Activated CD8-positive, alpha-beta memory T cell treated with anti-CD3 and anti-CD28 coated beads, Interleukin-2, amount 50 U/mL, for 4 hours (primary cell): ENCODE measurements at regions not wholly inside any gene's neighbourhood (a gene's known extent, or its start where the extent isn't known, plus 50 kb on each side); places are given as distances from the start of the nearest gene placed in this dataset.
A peak's percentile ranks its signal among the peaks of the same experiment; 100 is the strongest.
"Not testable (repeated sequence)": the region's sequence is repeated elsewhere in the genome, so short reads cannot be mapped to it uniquely, and the experiment has no call there.

Experiments used
- DNase-seq: peaks from one replicate; pipeline ENCODE4 v3.0.0-alpha.2; 2020

DNA sequence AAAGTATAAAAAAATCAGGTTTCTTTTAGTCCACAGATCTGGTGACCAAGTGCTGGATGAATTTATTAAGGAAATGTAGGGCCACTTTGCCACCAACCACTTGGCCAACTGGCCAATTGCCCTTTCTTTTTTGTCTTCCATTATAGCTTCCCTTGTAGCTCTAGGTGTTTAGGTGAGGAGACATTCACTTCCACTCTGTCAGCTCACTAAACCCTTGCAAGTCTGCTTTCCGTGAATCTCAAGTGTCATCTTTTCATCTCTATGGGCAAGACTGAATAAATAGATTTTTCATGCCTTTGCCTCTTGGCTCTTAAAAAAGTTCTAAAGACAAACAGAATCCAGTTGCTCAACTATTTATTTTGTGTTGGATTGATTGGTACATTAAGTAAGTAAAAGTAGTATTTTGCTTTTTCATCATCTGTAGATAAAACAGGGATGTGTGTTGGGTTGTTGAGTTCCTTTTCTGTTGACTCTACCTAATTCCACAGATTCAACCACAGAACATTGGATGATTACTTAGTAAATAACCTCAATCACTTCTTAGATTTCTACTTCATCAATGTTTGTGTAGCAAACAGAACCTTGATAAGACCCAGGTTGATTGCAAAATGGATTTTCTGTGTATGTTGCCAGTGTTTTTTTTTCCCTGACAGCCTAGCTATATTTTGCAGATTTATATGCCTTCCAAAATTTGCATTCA is 68.1 kb upstream of the GRXCR1 start:
- no peak for DNase-seq

DNA sequence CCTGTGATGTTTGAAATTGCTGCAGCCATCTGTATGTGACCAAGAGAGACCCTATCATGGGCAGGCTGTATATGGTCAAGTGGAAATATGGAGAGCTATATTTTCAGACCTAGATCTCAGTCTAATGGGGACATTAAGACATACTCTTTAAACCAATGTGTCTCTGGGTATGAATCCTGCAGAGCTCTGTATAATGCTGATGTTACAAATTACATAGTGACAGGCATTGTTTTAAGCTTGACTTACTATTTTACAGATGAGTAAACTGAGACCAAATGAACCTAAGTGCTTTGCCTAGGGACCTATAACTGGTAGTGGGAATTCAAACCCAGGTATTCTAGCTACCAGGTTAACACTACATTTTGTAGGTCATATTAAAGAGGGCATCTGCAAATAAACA is 71.3 kb upstream of the GRXCR1 start:
- no peak for DNase-seq

DNA sequence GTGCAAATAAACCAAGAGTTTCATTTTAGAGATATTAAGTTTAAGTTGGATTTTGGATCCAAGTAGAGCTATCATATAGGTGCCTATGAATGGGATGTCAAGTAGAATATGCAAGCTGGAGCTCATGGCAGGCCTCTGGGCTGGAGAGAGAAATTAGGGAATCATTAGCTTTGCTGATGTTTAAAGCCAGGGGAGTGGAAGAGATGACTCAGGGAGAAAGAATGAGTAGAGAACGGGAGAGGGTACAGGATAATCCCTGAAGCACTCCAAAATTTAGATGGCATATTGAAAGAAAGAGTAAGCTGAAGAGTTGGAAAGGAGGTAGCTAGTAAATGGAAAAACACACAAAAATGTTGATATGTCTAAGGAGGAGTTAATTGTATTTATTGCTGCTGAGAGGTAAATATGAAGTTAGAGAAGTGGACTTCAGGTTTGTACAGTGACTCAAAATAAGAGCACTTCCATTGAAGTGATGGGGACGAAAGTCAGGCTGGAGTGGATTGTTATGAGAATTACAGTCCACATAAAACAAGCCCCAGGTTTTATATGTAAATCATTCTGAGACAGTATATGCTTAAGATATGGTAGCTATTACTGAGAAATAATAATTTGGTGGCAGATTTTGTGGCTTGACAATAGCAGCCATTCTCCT is 72.5 kb upstream of the GRXCR1 start:
- DNase-seq = no peak

- DNase-seq = no peak
These were observed 74.6 kb upstream of the GRXCR1 start for GRCh38 chr4:42817913-42818312.

DNA sequence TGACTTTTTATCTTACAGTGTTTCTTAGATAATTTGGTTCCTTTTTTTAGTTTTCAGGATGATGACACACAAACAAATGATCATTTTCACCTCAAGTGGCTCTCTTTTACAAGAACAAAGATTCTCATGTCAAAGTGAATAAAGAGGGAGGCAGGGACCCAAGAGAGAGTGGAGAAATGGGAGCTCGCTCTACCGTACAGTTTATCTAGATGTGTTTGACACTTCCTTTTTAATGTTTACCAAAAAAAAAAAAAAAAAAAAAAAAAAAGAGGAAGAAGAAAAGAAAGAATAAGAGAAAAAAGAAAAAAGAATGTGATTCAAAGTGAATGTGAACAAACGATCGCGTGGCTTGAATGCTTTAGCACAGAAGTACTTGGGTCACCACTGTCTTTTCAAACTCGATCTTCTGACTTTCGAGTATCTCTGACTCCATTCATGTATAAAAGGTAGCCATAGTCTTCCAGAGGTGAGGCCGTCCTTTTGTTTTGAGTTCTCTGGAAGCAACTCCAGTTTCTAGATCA is 75.6 kb upstream of the GRXCR1 start:
- DNase-seq = no peak

DNA sequence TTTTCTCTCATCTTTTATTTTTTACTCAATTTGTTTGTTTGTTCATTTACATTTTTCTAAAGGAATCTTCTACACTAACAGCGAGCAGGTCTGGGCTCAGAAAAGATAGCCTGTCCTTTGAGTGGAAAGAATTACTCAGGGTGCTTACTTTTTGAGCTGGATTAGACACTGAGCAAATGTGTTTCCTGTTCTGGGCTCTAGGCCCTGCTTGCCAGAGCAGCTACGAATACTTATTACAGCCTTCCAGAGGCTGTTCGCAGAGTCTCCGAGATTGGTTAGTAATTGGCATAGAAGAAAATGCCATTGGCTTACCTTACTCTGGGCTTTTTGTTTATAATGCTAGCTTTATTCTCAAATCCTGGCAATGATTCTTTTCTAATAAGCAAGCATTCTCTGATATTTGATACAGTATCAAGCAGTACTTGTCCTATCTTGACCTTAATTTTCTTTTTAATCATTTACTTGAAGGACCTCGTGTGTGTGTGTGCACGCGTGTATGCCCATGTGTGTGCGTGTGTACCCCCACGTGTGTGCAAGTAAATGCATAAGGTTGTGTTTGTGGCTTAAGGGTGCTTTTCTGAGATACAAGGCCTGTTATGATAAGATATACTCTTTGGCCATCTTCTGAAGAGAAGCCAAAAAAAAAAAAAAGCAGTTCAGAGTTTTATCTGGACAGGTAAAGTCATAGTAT is 76.2 kb upstream of the GRXCR1 start:
- DNase-seq = no peak

- DNase-seq = no peak
These were observed 83.0 kb upstream of the GRXCR1 start for GRCh38 chr4:42809419-42810084.

- DNase-seq = no peak
These were observed 86.1 kb upstream of the GRXCR1 start for GRCh38 chr4:42806303-42806835.

GRCh38 chr4:42789041-42789567 is 103.4 kb upstream of the GRXCR1 start:
- no peak for DNase-seq

- no peak for DNase-seq
These were observed 105.4 kb upstream of the GRXCR1 start for GRCh38 chr4:42787079-42787463.

DNA sequence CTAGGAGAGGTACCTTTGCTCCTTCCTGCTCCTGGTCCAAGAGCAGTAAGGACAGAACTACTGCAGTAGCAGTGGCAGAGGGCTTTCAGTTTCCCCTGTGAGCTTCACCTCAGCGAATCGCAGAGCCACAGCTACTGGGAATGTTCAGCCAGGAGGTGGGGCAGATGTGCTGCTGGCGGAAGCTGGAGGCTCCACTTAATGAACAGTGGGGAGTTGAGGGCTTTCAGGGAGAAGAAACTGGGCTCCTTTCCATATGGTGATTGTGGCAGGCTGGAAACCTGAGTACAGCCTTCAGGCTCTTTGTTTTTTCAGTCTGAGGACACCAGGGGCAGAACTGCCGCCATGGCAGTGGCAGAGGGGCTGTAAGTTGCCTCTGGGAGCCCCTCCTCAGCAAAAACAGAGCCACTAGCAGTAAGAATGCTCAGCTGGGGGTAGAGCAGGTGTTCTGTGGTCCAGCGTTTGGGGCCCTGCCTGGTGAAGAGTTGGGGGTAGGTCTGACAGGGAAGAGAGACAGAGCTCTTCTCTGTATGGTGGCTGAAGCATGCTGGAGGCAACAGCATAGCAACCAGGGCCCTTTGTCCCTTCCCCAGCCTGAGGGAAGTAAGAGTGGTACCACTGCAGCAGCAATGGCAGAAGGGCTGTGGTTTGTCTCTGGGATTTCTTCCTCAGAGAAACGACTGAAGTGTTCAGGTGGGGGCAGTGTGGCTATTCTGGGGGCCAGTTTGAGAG is 106.0 kb upstream of the GRXCR1 start:
- no peak for DNase-seq

DNA sequence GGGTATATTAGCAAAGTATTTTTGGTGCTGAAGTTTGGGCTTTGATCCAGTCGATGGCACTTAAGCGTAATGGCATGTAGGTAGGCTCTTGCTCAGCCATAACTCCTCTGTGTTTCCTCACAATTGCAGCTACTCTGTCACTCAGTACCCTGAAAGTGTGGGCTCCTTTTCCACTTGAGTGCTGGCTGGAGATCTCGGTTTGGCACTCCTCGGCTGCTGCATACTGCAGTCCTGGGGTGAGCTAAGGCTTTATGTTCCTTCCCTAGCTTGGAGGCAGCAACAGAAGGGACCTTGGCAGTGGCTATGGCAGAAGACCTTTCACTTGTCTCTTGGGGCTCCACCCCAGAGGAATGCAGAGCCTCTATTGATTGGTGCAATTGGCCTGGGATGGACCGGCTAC is 106.7 kb upstream of the GRXCR1 start:
- no peak for DNase-seq

- DNase-seq = no peak
These were observed 111.2 kb upstream of the GRXCR1 start for GRCh38 chr4:42781315-42781714.

GRCh38 chr4:42778349-42778748 is 114.2 kb upstream of the GRXCR1 start:
- DNase-seq = no peak

- DNase-seq = no peak
These were observed 111.3 kb upstream of the ATP8A1 start for GRCh38 chr4:42768125-42768748.

GRCh38 chr4:42767669-42768068 is 110.8 kb upstream of the ATP8A1 start:
- no peak for DNase-seq

- DNase-seq = no peak
These were observed 104.9 kb upstream of the ATP8A1 start for GRCh38 chr4:42761804-42762203.

DNA sequence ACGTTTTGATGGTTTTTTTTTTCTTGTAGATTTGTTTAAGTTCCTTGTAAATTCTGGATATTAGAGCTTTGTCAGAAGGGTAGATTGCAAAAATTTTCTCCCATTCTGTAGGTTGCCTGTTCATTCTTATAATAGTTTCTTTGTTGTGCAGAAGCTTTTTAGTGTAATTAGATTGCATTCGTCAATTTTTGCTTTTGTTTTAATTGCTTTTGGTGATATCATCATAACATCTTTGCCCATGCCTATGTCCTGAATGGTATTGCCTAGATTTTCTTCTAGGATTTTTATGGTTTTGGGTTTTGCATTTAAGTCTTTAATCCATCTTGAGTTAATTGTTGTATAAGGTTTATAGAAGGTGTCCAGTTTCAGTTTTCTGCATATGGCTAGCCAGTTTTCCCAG is 98.1 kb upstream of the ATP8A1 start:
- not testable (repeated sequence) for DNase-seq

DNA sequence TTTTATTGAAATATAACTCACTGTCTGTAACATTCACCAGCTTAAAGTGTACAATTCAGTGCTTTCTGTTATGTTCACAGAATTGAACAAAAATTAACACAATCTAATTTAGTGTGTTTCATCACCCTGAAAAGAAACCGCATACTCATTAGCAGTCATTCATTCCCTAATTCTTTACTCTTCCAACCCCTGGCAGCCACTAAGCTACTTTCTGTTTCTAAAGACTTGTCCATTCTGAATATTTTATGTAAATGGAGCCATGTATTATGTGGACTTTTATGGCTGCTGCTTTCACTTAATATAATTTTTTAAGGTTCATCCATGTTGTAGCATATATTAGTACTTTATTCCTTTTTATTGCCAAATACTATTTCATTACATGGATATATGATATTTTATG is 94.7 kb upstream of the ATP8A1 start:
- no peak for DNase-seq

DNA sequence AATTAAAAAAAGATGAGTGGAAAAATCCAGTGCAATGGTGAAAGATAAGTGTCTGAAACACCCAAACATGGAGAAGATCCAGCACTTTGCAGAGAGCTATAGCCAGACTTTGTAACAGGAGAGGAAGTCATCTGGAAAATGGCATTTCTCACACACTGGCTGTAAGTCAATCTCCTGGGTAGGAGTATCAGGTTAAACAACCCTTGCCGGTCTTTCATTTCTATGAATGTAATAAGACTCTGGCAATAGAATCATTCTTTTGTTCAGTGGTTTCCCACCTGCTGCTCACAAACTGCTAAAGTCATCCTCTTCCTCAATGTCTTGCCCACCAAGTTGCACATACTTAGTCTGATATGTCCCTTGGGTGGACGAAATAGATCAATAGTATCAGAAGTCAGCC is 94.0 kb upstream of the ATP8A1 start:
- no peak for DNase-seq

DNA sequence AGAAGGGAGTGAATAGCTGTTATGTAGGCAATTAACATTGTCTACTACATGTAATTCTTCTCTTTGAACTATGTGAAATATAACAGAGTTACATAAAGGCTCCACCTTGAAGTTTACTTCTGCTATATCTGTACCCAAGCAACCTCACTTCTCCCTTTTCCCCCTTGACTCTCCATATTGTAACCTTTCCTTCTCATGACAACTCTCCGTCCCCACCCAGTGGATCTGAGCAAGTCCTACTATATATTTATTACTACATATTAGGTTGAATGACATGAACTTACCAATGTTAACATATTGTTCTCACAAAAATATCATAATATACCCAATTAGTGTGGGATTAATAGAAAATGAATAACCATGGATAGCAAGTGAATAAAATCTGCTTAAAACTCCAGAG is 93.2 kb upstream of the ATP8A1 start:
- DNase-seq = peak; percentile 46

- DNase-seq = no peak
These were observed 91.1 kb upstream of the ATP8A1 start for GRCh38 chr4:42747971-42748370.
